H9 (cell line): ENCODE measurements at regions not wholly inside any gene's neighbourhood (a gene's known extent, or its start where the extent isn't known, plus 50 kb on each side); places are given as distances from the start of the nearest gene placed in this dataset.

Experiments used
- DNase-seq: peaks from one replicate; pipeline ENCODE4 v3.0.0-alpha.2; 2017
- H2AFZ ChIP-seq: one replicate; pipeline ENCODE4 v1.6.1; 2013; ENCODE audit warnings: mild to moderate bottlenecking, low read length, control low read depth, moderate library complexity
- H2AK5ac ChIP-seq: 2 replicates; pipeline ENCODE4 v1.6.1; 2013; ENCODE audit warnings: low read length, control low read depth, mixed read lengths; ENCODE audit not compliant: insufficient read length
- H2BK120ac ChIP-seq: one replicate; pipeline ENCODE4 v1.6.1; 2013; ENCODE audit warnings: low read depth, mild to moderate bottlenecking, low read length, control low read depth, inconsistent platforms; ENCODE audit not compliant: poor library complexity, severe bottlenecking
- H2BK12ac ChIP-seq: 2 replicates; pipeline ENCODE4 v1.6.1; 2013; ENCODE audit warnings: low read length, control low read depth, mixed read lengths, low read depth; ENCODE audit not compliant: insufficient read length
- H2BK15ac ChIP-seq: 2 replicates; pipeline ENCODE4 v1.6.1; 2013; ENCODE audit warnings: low read depth, low read length, control low read depth
- H2BK20ac ChIP-seq: one replicate; pipeline ENCODE4 v1.6.1; 2013; ENCODE audit warnings: low read depth, mild to moderate bottlenecking, low read length, control low read depth, inconsistent platforms; ENCODE audit not compliant: poor library complexity, severe bottlenecking
- H2BK5ac ChIP-seq: 2 replicates; pipeline ENCODE4 v1.6.1; 2013; ENCODE audit warnings: low read length, control low read depth, mixed read lengths; ENCODE audit not compliant: insufficient read length
- H3K14ac ChIP-seq: 2 replicates; pipeline ENCODE4 v1.6.1; 2013; ENCODE audit warnings: low read length, control low read depth; ENCODE audit not compliant: insufficient read depth
- H3K18ac ChIP-seq: 2 replicates; pipeline ENCODE4 v1.6.1; 2013; ENCODE audit warnings: low read depth, mild to moderate bottlenecking, mixed read lengths, low read length, control low read depth; ENCODE audit not compliant: insufficient read length
- H3K23ac ChIP-seq: 2 replicates; pipeline ENCODE4 v1.6.1; 2013; ENCODE audit warnings: low read length, control low read depth, mixed read lengths, low read depth; ENCODE audit not compliant: insufficient read length
- H3K23me2 ChIP-seq: 2 replicates; pipeline ENCODE4 v1.6.1; 2013; ENCODE audit warnings: low read depth, mild to moderate bottlenecking, mixed read lengths, low read length, control low read depth; ENCODE audit not compliant: insufficient read length, poor library complexity, severe bottlenecking
- H3K27ac ChIP-seq: 2 replicates; pipeline ENCODE4 v1.5.1; 2013; ENCODE audit warnings: low read length, control low read depth, mixed read lengths, low read depth; ENCODE audit not compliant: insufficient read length
- H3K27me3 ChIP-seq: 2 replicates; pipeline ENCODE4 v1.6.1; 2013; ENCODE audit warnings: low read length, control low read depth, inconsistent platforms; ENCODE audit not compliant: insufficient read depth
- H3K4ac ChIP-seq: 2 replicates; pipeline ENCODE4 v1.6.1; 2013; ENCODE audit warnings: low read depth, mild to moderate bottlenecking, control low read depth, inconsistent platforms, low read length, moderate library complexity
- H3K4me1 ChIP-seq: 2 replicates; pipeline ENCODE4 v1.6.1; 2013; ENCODE audit warnings: low read length, control low read depth, inconsistent platforms; ENCODE audit not compliant: insufficient read depth
- H3K4me2 ChIP-seq: 2 replicates; pipeline ENCODE4 v1.6.1; 2013; ENCODE audit warnings: low read length, control low read depth, mixed read lengths; ENCODE audit not compliant: insufficient read length, insufficient read depth
- H3K56ac ChIP-seq: 2 replicates; pipeline ENCODE4 v1.6.1; 2013; ENCODE audit warnings: low read depth, mild to moderate bottlenecking, mixed read lengths, low read length, control low read depth; ENCODE audit not compliant: insufficient read length
- H3K79me1 ChIP-seq: 2 replicates; pipeline ENCODE4 v1.6.1; 2013; ENCODE audit warnings: low read depth, mild to moderate bottlenecking, moderate library complexity, low read length, control low read depth, inconsistent platforms; ENCODE audit not compliant: insufficient read depth, poor library complexity, severe bottlenecking
- H3K79me2 ChIP-seq: 2 replicates; pipeline ENCODE4 v1.6.1; 2013; ENCODE audit warnings: low read length, control low read depth, inconsistent platforms; ENCODE audit not compliant: insufficient read depth
- H3K9ac ChIP-seq: 2 replicates; pipeline ENCODE4 v1.6.1; 2013; ENCODE audit warnings: low read length, control low read depth, mixed read lengths; ENCODE audit not compliant: insufficient read length; ENCODE audit errors: extremely low read depth
- H3K9me3 ChIP-seq: one replicate; pipeline ENCODE4 v1.6.1; 2013; ENCODE audit warnings: low read depth, low read length, inconsistent platforms; ENCODE audit not compliant: control insufficient read depth
- H3T11ph ChIP-seq: one replicate; pipeline ENCODE4 v1.6.1; 2013; ENCODE audit warnings: mild to moderate bottlenecking, low read length, control low read depth, inconsistent platforms
- H4K20me1 ChIP-seq: one replicate; pipeline ENCODE4 v1.6.1; 2013; ENCODE audit not compliant: control insufficient read depth, insufficient read length, insufficient read depth
- H4K5ac ChIP-seq: 2 replicates; pipeline ENCODE4 v1.6.1; 2013; ENCODE audit warnings: low read depth, mild to moderate bottlenecking, mixed read lengths, low read length, control low read depth; ENCODE audit not compliant: insufficient read length
- H4K8ac ChIP-seq: replicated peaks from 2 replicates; pipeline ENCODE4 v1.6.1; 2013; ENCODE audit warnings: low read length, control low read depth, mixed read lengths, low read depth; ENCODE audit not compliant: insufficient read length
- H4K91ac ChIP-seq: 2 replicates; pipeline ENCODE4 v1.6.1; 2013; ENCODE audit warnings: low read depth, mild to moderate bottlenecking, moderate library complexity, mixed read lengths, low read length, control low read depth; ENCODE audit not compliant: insufficient read length
- H3K27ac Mint-ChIP-seq, 3 experiments: 2 replicates in 2 of 3; 3 replicates in 1 of 3; pipeline ENCODE4 v1.8.0; 2020 to 2021; ENCODE audit warnings: mixed read lengths in 3 of 3, mild to moderate bottlenecking in 1 of 3, moderate library complexity in 1 of 3
- H3K27me3 Mint-ChIP-seq: 2 replicates; pipeline ENCODE4 v1.8.0; 2021; ENCODE audit warnings: low read depth, mild to moderate bottlenecking, moderate library complexity, mixed read lengths
- H3K36me3 Mint-ChIP-seq, 3 experiments: 2 replicates in 2 of 3; 3 replicates in 1 of 3; pipeline ENCODE4 v1.8.0; 2020 to 2021; ENCODE audit warnings: low read depth in 3 of 3, mixed read lengths in 3 of 3; ENCODE audit not compliant: insufficient read depth in 1 of 3
- H3K4me1 Mint-ChIP-seq, 2 experiments: 2 replicates each; pipeline ENCODE4 v1.8.0; 2020; ENCODE audit warnings: mixed read lengths in 2 of 2
- H3K4me3 Mint-ChIP-seq, 2 experiments: 2 replicates in 1 of 2; 3 replicates in 1 of 2; pipeline ENCODE4 v1.8.0; 2020 to 2021; ENCODE audit warnings: mild to moderate bottlenecking in 2 of 2, mixed read lengths in 2 of 2, moderate library complexity in 1 of 2
- H3K9me3 Mint-ChIP-seq, 2 experiments: 2 replicates in 1 of 2; 3 replicates in 1 of 2; pipeline ENCODE4 v1.8.0; 2020; ENCODE audit warnings: mild to moderate bottlenecking in 2 of 2, mixed read lengths in 2 of 2, moderate library complexity in 1 of 2
- CTCF ChIP-seq: fragments of 200-600 bp; sonication (generic); conservative IDR thresholded peaks from 3 replicates; pipeline ENCODE4 v1.8.0; 2021; ENCODE audit warnings: antibody characterized with exemption, mild to moderate bottlenecking
- WGBS: extraction: QIAGEN DNeasy Blood & Tissue Kit; methylation state at CpG from one replicate; pipeline ENCODE4 v1.1.7; 2013; ENCODE audit warnings: missing lambda C conversion rate, low lambda C conversion rate, mixed read lengths; ENCODE audit not compliant: insufficient read length; ENCODE audit errors: extremely low coverage; 5-methylcytosine and 5-hydroxymethylcytosine counted together

DNA sequence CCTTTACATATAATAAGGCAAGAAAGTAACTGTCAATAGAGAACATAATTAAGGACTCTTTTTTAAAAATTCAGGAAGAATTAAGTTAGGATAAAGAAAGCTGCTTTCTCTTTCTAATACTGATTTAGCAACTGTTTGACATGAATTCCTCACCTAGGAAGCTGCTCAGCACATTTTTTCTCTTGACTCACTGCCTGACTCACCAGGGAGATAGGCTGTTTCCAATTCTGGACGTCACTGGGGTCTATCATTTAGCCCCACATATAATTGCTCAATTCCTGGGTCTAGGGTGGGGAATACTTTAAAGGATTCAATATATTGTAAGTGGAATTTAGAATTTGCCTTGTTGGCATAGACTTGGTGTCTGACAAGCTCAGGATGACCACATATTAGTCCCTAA lies 50.8 kb upstream of the UGP2 start:
- no peak overlapping the region for H3K18ac ChIP-seq
- DNase-seq, result no peak
- no peak for TF ChIP-seq CTCF
- Mint-ChIP-seq H3K4me1 (peaks cover 23 to 27% of the 10 kb centered on the region in 2 experiments), H3K27ac (no peak overlapping the region), H3K9me3 (no peaks in the 10 kb centered on the region; a peak in 1 of 5 replicates), H3K4me3 (no peak overlapping the region), H3K36me3 (peaks cover 0 to 7% (median 0%) of the 10 kb centered on the region in 3 experiments; a peak in 3 of 7 replicates), H3K27me3 (no peaks in the 10 kb centered on the region)
- no peak overlapping the region for H3K27ac ChIP-seq
- H3K23me2 ChIP-seq, result no peaks in the 10 kb centered on the region
- H3K56ac ChIP-seq, result no peak overlapping the region
- H4K20me1 ChIP-seq, result no peaks in the 10 kb centered on the region
- H3K14ac ChIP-seq, result no peak overlapping the region
- no peaks in the 10 kb centered on the region for H3K9me3 ChIP-seq
- H2AK5ac ChIP-seq, result no peak overlapping the region
- no peaks in the 10 kb centered on the region for H3K79me1 ChIP-seq
- no peak overlapping the region for H2BK15ac ChIP-seq
- H3K9ac ChIP-seq, result no peak overlapping the region
- no peaks in the 10 kb centered on the region; the same call in 1 of the 2 replicates for H3K27me3 ChIP-seq
- H3K4me2 ChIP-seq, result no peak overlapping the region
- WGBS, result no CpG with 5 or more reads among the region's 1 CpG
- H2BK5ac ChIP-seq, result no peak overlapping the region
- no peaks in the 10 kb centered on the region; the same call in 1 of the 2 replicates for H3K79me2 ChIP-seq
- H2BK12ac ChIP-seq, result no peak overlapping the region
- peaks cover 8% of the 10 kb centered on the region for H3K4me1 ChIP-seq
- no peak overlapping the region for H4K5ac ChIP-seq
- H4K8ac ChIP-seq, result no peak overlapping the region
- H3K4ac ChIP-seq, result no peak overlapping the region
- H4K91ac ChIP-seq, result no peak overlapping the region
- H3T11ph ChIP-seq, result no peak overlapping the region
- H2AFZ ChIP-seq, result no peak overlapping the region
- no peak overlapping the region for H2BK20ac ChIP-seq
- H2BK120ac ChIP-seq, result no peak overlapping the region
- no peak overlapping the region for H3K23ac ChIP-seq
